ENCODE measurements at regions not wholly inside any gene's neighbourhood (a gene's known extent, or its start where the extent isn't known, plus 50 kb on each side); places are given as distances from the start of the nearest gene placed in this dataset.
"Not testable (repeated sequence)": the region's sequence is repeated elsewhere in the genome, so short reads cannot be mapped to it uniquely, and the experiment has no call there.

- DNase-seq (ENCODE audit: low read depth) = no peak
Observed at GRCh38 chr10:9851808-9852207, 1165.9 kb upstream of the CELF2 start.

- DNase-seq (ENCODE audit: low read depth) = no peak
Observed at GRCh38 chr10:9853405-9854355, 1164.0 kb upstream of the CELF2 start.

GRCh38 chr10:9855451-9855850 is 1162.2 kb upstream of the CELF2 start:
- DNase-seq (ENCODE audit: low read depth) = not testable (repeated sequence)

- DNase-seq (ENCODE audit: low read depth) = no peak
Observed at GRCh38 chr10:9858816-9859215, 1158.9 kb upstream of the CELF2 start.

GRCh38 chr10:9860045-9860444 is 1157.6 kb upstream of the CELF2 start:
- DNase-seq (ENCODE audit: low read depth) = no peak

- no peak for DNase-seq (ENCODE audit: low read depth)
Observed at GRCh38 chr10:9863559-9864121, 1154.0 kb upstream of the CELF2 start.

GRCh38 chr10:9868499-9868898 is 1149.2 kb upstream of the CELF2 start:
- DNase-seq (ENCODE audit: low read depth) = no peak

GRCh38 chr10:9869205-9869604 is 1148.5 kb upstream of the CELF2 start:
- no peak for DNase-seq (ENCODE audit: low read depth)

GRCh38 chr10:9869606-9870176 is 1148.0 kb upstream of the CELF2 start:
- DNase-seq (ENCODE audit: low read depth) = no peak

GRCh38 chr10:9875353-9875752 is 1142.3 kb upstream of the CELF2 start:
- no peak for DNase-seq (ENCODE audit: low read depth)

- DNase-seq (ENCODE audit: low read depth) = no peak
Observed at GRCh38 chr10:9877978-9878377, 1139.7 kb upstream of the CELF2 start.

- no peak for DNase-seq (ENCODE audit: low read depth)
Observed at GRCh38 chr10:9878383-9878782, 1139.3 kb upstream of the CELF2 start.

- no peak for DNase-seq (ENCODE audit: low read depth)
Observed at GRCh38 chr10:9885761-9886160, 1131.9 kb upstream of the CELF2 start.

GRCh38 chr10:9886772-9887171 is 1130.9 kb upstream of the CELF2 start:
- DNase-seq (ENCODE audit: low read depth) = no peak

GRCh38 chr10:9895453-9895852 is 1122.2 kb upstream of the CELF2 start:
- no peak for DNase-seq (ENCODE audit: low read depth)

- DNase-seq (ENCODE audit: low read depth) = no peak
Observed at GRCh38 chr10:9895981-9896380, 1121.7 kb upstream of the CELF2 start.

GRCh38 chr10:9898633-9899395 is 1118.9 kb upstream of the CELF2 start:
- no peak for DNase-seq (ENCODE audit: low read depth)

- no peak for DNase-seq (ENCODE audit: low read depth)
Observed at GRCh38 chr10:9900751-9901150, 1116.9 kb upstream of the CELF2 start.

- DNase-seq (ENCODE audit: low read depth) = no peak
Observed at GRCh38 chr10:9901971-9902370, 1115.7 kb upstream of the CELF2 start.

- DNase-seq (ENCODE audit: low read depth) = no peak
Observed at GRCh38 chr10:9910446-9910845, 1107.2 kb upstream of the CELF2 start.

GRCh38 chr10:9911488-9911887 is 1106.2 kb upstream of the CELF2 start:
- DNase-seq (ENCODE audit: low read depth) = no peak

- no peak for DNase-seq (ENCODE audit: low read depth)
Observed at GRCh38 chr10:9913876-9914514, 1103.7 kb upstream of the CELF2 start.

Measured in activated T-helper 1 cell treated with Interleukin-2 at 50 U/mL for 16 hours (primary cell).